Astrocyte of the cerebellum (primary cell): ENCODE measurements at regions not wholly inside any gene's neighbourhood (a gene's known extent, or its start where the extent isn't known, plus 50 kb on each side); places are given as distances from the start of the nearest gene placed in this dataset.

Experiments
- DNase-seq: peaks from one replicate; pipeline ENCODE4 v3.0.0-alpha.2; 2011; ENCODE audit warnings: low read depth
- H3K4me3 ChIP-seq: 2 replicates; pipeline ENCODE4 v1.5.1; 2011; ENCODE audit warnings: mild to moderate bottlenecking, low read depth, low read length, moderate library complexity
- CTCF ChIP-seq: IDR thresholded peaks from 2 replicates; pipeline ENCODE4 v1.5.1; 2012; ENCODE audit warnings: low read length, low read depth, moderate library complexity, mild to moderate bottlenecking; ENCODE audit errors: missing control alignments
- in situ Hi-C: cut with HindIII; loops from 2 replicates; pipeline ENCODE4 v1.10.0; 2017; ENCODE audit warnings: low sequenced_read_pairs

GRCh38 chr14:65192686-65193085 is 90.4 kb upstream of the MAX start:
- no peak for DNase-seq
- no peak overlapping the region for H3K4me3 ChIP-seq
- no peak for TF ChIP-seq CTCF
- in situ Hi-C loops: no loop called here

- no peak for DNase-seq
- no peak for TF ChIP-seq CTCF
- H3K4me3 ChIP-seq: no peak overlapping the region
- in situ Hi-C loops: no loop called here
These were observed 91.7 kb upstream of the MAX start for GRCh38 chr14:65193916-65194590.

- in situ Hi-C loops: no loop called here
- DNase-seq: no peak
- no peak overlapping the region for H3K4me3 ChIP-seq
- no peak for TF ChIP-seq CTCF
These were observed 92.9 kb upstream of the MAX start for GRCh38 chr14:65195042-65195719.

- H3K4me3 ChIP-seq: no peak overlapping the region
- no peak for TF ChIP-seq CTCF
- DNase-seq: no peak
- in situ Hi-C loops: no loop called here
These were observed 96.0 kb upstream of the MAX start for GRCh38 chr14:65198346-65198745.

- no peak overlapping the region for H3K4me3 ChIP-seq
- no peak for DNase-seq
- no peak for TF ChIP-seq CTCF
- in situ Hi-C loops: no loop called here
These were observed 98.1 kb upstream of the MAX start for GRCh38 chr14:65200454-65200853.

GRCh38 chr14:65203574-65203973 is 101.3 kb upstream of the MAX start:
- in situ Hi-C loops: no loop called here
- TF ChIP-seq CTCF: no peak
- DNase-seq: no peak
- H3K4me3 ChIP-seq: no peak overlapping the region
